Esophagus squamous epithelium (tissue), 5 donors: ENCODE measurements at regions not wholly inside any gene's neighbourhood (a gene's known extent, or its start where the extent isn't known, plus 50 kb on each side); places are given as distances from the start of the nearest gene placed in this dataset.
"Not testable (repeated sequence)": the region's sequence is repeated elsewhere in the genome, so short reads cannot be mapped to it uniquely, and the experiment has no call there.

Source experiments
- DNase-seq: peaks from one replicate; lab custom pipeline; 2025; lab: John Stamatoyannopoulos, UW
- H3K27ac ChIP-seq, 4 donors: fragments of 200-600 bp; sonication (generic); one replicate each; pipeline ENCODE4 v1.5.1; 2016 to 2019; ENCODE audit warnings: mild to moderate bottlenecking in 1 of 4
- H3K27me3 ChIP-seq, 4 donors: fragments of 200-600 bp; sonication (generic); 1 replicate in 3 of 4; 2 replicates in 1 of 4; pipeline versions ENCODE4 v1.5.1 to v1.6.0; 2017 to 2021; ENCODE audit warnings: antibody characterized with exemption in 1 of 4
- H3K36me3 ChIP-seq, 3 donors: fragments of 200-600 bp; sonication (generic); one replicate each; pipeline ENCODE4 v1.5.1; 2016 to 2019
- H3K4me1 ChIP-seq, 3 donors: fragments of 200-600 bp; sonication (generic); one replicate each; pipeline ENCODE4 v1.5.1; 2017 to 2019
- H3K4me3 ChIP-seq, 4 donors: fragments of 200-600 bp; sonication (generic); 1 replicate in 3 of 4; 2 replicates in 1 of 4; pipeline ENCODE4 v1.5.1; 2016 to 2019; ENCODE audit warnings: mild to moderate bottlenecking in 2 of 4, moderate library complexity in 1 of 4
- H3K9me3 ChIP-seq, 3 donors: fragments of 200-600 bp; sonication (generic); one replicate each; pipeline ENCODE4 v1.5.1; 2016 to 2019
- POLR2A ChIP-seq, 4 donors: fragments of 450-650 bp; IDR thresholded peaks; one replicate each; pipeline ENCODE4 v1.6.1; 2017; ENCODE audit warnings: antibody characterized with exemption in 4 of 4, mild to moderate bottlenecking in 4 of 4, moderate library complexity in 3 of 4
- WGBS, 2 donors: methylation state at CpG; one replicate each; pipeline ENCODE4 v1.1.5; 2018; 5-methylcytosine and 5-hydroxymethylcytosine counted together
- intact Hi-C: fragments of 100-400 bp; cut with DNase I; formaldehyde crosslinking; loops from one replicate; pipeline ENCODE4 v1.15.0; 2022
- TF ChIP-seq, protein P1 (sequence below), 6 experiments: fragments of 450-650 bp in 4 of 6; fragments of 200-600 bp in 2 of 6; sonication (generic) in 2 of 6; IDR thresholded peaks; one replicate each; pipeline ENCODE4 v1.5.1; 2016 to 2019; ENCODE audit warnings: antibody characterized with exemption in 6 of 6, mild to moderate bottlenecking in 4 of 6, moderate library complexity in 4 of 6
- donor health status: DM: yes; HTN: yes; CAD: no.

DNA sequence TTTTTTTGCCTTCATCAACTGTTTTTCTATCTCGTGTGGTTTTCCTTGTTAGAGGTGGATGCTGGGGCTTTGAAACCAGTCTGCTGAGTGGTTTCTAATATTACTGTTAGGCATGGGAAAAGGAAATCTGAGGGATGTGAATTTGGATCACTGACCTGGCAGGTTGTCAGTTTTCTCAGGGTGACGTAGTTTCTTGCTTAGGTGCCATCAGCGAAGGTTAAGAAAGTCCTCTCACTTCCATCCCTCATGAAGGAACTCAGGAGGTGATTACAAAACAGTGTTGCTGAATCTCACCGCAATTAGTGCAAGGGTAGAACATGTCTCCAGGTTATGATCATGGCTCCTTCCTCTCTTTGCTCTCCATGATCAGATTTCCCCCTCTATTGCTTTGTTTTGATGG, 135.9 kb downstream of the SOX4 start:
- no peak overlapping the region for H3K4me3 ChIP-seq
- no peak for DNase-seq
- intact Hi-C loops = no loop called here
- TF ChIP-seq POLR2A (IDR thresholded peaks at IDR 0.05) = no peak
- TF ChIP-seq, protein P1, sequence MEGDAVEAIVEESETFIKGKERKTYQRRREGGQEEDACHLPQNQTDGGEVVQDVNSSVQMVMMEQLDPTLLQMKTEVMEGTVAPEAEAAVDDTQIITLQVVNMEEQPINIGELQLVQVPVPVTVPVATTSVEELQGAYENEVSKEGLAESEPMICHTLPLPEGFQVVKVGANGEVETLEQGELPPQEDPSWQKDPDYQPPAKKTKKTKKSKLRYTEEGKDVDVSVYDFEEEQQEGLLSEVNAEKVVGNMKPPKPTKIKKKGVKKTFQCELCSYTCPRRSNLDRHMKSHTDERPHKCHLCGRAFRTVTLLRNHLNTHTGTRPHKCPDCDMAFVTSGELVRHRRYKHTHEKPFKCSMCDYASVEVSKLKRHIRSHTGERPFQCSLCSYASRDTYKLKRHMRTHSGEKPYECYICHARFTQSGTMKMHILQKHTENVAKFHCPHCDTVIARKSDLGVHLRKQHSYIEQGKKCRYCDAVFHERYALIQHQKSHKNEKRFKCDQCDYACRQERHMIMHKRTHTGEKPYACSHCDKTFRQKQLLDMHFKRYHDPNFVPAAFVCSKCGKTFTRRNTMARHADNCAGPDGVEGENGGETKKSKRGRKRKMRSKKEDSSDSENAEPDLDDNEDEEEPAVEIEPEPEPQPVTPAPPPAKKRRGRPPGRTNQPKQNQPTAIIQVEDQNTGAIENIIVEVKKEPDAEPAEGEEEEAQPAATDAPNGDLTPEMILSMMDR (IDR thresholded peaks at IDR 0.05) = no peak
- no peaks in the 10 kb centered on the region for H3K36me3 ChIP-seq
- H3K27ac ChIP-seq = no peak overlapping the region
- WGBS, 2 donors = 69 to 85% methylated on average over 4 of the region's 4 CpGs
- no peaks in the 10 kb centered on the region for H3K27me3 ChIP-seq
- H3K4me1 ChIP-seq = peaks cover 0 to 14% (median 9%) of the 10 kb centered on the region in 3 donors
- no peaks in the 10 kb centered on the region for H3K9me3 ChIP-seq

DNA sequence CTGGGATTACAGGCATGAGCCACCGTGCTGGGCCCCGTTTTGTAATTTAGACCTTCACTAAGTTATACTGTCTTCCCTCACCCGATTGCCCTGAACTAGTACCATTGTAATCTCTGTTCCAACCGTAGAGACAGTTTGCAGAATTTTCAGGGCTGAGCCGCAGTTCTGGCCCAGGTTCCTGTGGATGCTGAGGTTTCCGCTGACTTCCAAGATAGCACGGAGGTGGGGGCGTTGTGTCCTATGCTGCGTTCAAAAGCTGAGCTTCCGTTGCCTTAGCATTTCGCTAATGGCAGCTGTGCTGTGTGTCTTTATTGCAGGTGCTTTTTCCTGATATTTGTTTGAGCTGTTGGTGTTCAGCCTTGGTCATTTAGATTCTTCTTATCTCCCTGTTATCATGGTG, 137.0 kb downstream of the SOX4 start:
- Histone ChIP-seq H3K9me3 (no peaks in the 10 kb centered on the region), H3K4me1 (peaks cover 0 to 14% (median 9%) of the 10 kb centered on the region in 3 donors), H3K36me3 (no peaks in the 10 kb centered on the region), H3K27me3 (no peaks in the 10 kb centered on the region), H3K27ac (no peak overlapping the region), H3K4me3 (no peak overlapping the region)
- intact Hi-C loops = no loop called here
- TF ChIP-seq POLR2A (IDR thresholded peaks at IDR 0.05) = no peak
- TF ChIP-seq, protein P1 (IDR thresholded peaks at IDR 0.05) = no peak
- 93 to 96% methylated on average over 10 to 11 of the region's 11 CpGs for WGBS, 2 donors
- no peak for DNase-seq

DNA sequence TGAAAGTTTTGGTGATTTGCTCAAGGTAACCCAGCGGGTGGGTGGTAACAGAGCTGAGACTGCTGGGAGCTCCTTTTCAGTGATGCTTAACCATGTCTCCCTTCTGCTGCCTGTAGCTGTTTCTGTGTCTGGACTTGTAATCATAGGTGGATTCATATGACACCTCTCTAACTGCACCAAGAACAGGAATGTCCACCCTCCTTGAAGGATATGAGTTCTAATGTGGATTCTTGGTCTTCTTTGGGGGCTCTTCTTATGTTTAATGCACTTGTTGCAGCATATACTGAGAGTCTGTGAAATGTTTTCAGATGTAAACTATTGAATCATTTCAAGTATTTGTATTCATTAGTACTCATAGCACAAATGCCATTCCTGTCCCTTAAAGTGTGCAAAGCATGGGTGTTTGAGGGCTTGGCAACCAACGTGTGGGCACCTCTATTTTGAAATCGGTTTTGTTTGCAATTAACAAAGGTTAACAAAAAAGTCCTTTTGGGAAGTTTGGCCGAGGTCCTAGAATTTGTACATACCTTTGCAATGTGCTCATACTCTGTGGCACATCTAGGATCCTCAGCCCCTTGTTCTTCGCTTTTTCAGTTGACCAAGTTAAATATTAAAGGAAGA, 138.0 kb downstream of the SOX4 start:
- intact Hi-C loops = no loop called here
- Histone ChIP-seq H3K4me3 (no peak overlapping the region), H3K27me3 (no peaks in the 10 kb centered on the region), H3K9me3 (no peaks in the 10 kb centered on the region), H3K4me1 (peaks cover 0 to 14% (median 9%) of the 10 kb centered on the region in 3 donors), H3K36me3 (no peaks in the 10 kb centered on the region), H3K27ac (peak overlapping the region in 1 of 4 donors; percentile 3)
- TF ChIP-seq, protein P1 (IDR thresholded peaks at IDR 0.05) = no peak
- TF ChIP-seq POLR2A (IDR thresholded peaks at IDR 0.05) = no peak
- DNase-seq = no peak
- WGBS, 2 donors = 28 to 39% methylated on average over 5 of the region's 5 CpGs

- H3K27me3 ChIP-seq, H3K4me3 ChIP-seq, H3K36me3 ChIP-seq, H3K9me3 ChIP-seq, intact Hi-C loops, DNase-seq: not testable (repeated sequence)
- WGBS, 2 donors = 64 to 75% methylated on average over 14 of the region's 14 CpGs
- H3K27ac ChIP-seq = peak overlapping the region in 2 of 4 donors; percentile 3 to 12
- peaks cover 0 to 14% (median 9%) of the 10 kb centered on the region in 3 donors for H3K4me1 ChIP-seq
These were observed 138.6 kb downstream of the SOX4 start for GRCh38 chr6:21732032-21732730.

GRCh38 chr6:21732731-21733130, 139.2 kb downstream of the SOX4 start:
- intact Hi-C loops = no loop called here
- Histone ChIP-seq H3K36me3 (no peaks in the 10 kb centered on the region), H3K4me1 (peaks cover 0 to 14% (median 9%) of the 10 kb centered on the region in 3 donors), H3K4me3 (no peak overlapping the region), H3K9me3 (no peaks in the 10 kb centered on the region), H3K27me3 (no peaks in the 10 kb centered on the region), H3K27ac (no peak overlapping the region)
- TF ChIP-seq POLR2A (IDR thresholded peaks at IDR 0.05) = no peak
- TF ChIP-seq, protein P1 (IDR thresholded peaks at IDR 0.05) = no peak
- WGBS, 2 donors = 39 to 50% methylated on average over 2 of the region's 2 CpGs
- no peak for DNase-seq
